Activated CD4-positive, alpha-beta T cell treated with anti-CD3 and anti-CD28 coated beads for 1 hour (primary cell): ENCODE measurements at regions not wholly inside any gene's neighbourhood (a gene's known extent, or its start where the extent isn't known, plus 50 kb on each side); places are given as distances from the start of the nearest gene placed in this dataset.
"Not testable (repeated sequence)": the region's sequence is repeated elsewhere in the genome, so short reads cannot be mapped to it uniquely, and the experiment has no call there.

ENCODE experiments used
- DNase-seq: peaks from one replicate; pipeline ENCODE4 v3.0.0-alpha.2; 2020

GRCh38 chr18:8882632-8883408 is 177.5 kb downstream of the MTCL1 start:
- DNase-seq, result no peak

GRCh38 chr18:8883409-8883668 is 178.0 kb downstream of the MTCL1 start:
- DNase-seq, result no peak

DNA sequence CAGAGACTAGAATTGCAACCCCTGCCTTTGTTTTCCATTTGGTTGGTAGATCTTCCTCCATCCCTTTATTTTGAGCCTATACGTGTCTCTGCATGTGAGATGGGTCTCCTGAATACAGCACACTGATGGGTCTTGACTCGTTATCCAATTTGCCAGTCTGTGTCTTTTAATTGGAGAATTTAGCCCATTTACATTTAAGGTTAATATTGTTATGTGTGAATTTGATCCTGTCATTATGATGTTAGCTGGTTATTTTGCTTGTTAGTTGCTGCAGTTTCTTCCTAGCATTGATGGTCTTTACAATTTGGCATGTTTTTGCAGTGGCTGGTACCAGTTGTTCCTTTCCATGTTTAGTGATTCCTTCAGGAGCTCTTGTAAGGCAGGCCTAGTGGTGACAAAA is 182.5 kb downstream of the MTCL1 start:
- DNase-seq, result not testable (repeated sequence)

DNA sequence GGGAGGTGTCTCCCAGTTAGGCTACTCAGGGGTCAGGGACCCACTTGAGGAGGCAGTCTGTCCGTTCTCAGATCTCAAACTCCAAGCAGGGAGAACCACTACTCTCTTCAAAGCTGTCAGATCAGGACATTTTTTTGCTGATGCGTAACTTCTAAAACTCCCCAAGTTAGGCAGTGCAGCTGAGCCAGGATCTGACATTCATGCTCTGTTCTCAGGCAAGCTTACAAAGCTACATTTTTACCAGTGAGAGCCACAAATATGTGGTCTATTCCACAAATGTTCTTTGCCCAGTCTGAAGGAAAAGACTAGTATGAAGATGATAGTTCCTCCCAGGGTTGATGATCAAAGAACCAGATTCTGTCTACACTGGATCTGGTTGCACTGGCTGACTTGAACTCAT is 184.1 kb downstream of the MTCL1 start:
- no peak for DNase-seq

DNA sequence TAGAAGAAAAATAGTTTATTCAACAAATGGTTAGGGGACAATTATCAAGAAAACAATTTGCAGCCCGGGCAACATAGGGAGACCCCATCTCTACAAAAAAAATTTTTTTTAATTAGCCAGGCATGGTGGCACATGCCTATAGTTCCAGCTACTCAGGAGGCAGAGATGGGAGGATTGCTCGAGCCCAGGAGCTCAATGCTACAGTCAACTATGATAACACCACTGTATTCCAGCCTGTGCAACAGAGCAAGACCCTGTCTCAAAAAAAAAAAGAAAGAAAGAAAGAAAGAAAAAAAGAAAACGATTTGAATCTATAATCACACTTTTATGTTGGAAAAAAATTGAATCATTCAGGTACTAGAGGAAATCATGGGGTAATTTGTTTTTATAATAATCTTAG is 185.1 kb downstream of the MTCL1 start:
- not testable (repeated sequence) for DNase-seq

- DNase-seq, result no peak
Measured at GRCh38 chr18:8890957-8891464, 185.7 kb downstream of the MTCL1 start.

- no peak for DNase-seq
Measured at GRCh38 chr18:8893221-8893620, 187.9 kb downstream of the MTCL1 start.

DNA sequence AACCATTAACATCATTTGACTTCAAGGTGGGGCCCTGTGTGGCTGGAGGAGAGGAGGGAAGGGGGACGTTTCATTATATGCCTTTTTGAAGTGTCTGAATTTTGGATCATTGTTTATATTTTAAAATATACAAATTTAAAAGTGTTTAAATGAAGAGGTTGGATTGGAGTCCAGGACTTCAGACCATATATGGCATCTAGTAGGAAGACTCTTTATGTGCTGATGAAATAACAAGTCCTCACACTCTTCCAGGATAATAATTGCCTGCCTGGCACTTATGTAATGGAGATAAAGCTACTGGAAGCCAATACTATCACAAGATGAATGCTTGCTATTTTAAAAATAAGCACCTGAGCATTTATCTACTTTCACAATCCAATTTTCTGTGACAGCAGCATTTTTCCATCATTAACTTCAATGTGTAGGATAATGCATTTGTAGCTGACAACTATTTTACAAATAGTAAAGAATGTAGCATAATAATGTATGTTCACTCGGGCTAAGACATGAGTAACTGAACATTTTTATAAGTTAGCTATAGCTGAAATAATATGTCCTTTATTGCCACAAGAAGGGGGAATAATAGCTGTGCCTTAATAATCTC is 188.4 kb downstream of the MTCL1 start:
- no peak for DNase-seq

DNA sequence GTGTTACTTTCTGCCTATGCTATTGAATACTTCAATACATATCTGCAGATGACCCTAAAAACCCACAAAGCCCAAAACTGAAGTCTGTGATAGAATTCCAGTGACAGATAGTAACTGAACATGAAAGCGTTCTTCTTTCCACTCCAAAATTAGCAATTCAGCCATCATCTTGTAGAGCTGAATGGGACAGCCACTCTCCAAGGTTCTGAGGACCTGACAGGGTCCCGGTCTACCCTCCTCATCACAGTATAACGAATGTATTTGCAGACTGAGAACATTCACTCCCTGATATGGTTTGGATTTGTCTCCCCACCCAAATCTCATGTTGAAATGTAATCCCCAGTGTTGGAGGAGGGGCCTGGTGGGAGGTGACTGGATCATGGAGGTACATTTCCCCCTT is 189.5 kb downstream of the MTCL1 start:
- DNase-seq, result no peak

DNA sequence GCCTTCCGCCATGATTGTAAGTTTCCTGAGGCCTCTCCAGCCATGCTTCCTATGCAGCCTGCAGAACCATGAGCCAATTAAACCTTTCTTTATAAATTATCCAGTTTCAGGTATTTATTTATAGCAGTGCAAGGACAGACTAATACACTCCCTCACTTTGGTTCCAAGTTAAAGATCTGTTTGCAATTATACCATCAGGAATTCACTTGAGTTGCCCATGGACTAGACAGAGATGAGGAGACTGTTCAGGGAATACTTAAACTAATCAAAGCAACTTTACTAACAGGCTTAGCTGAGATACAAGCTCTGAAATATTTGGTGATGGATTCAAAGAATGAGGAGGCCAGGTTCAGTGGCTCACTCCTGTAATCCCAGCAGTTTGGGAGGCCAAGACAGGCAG is 190.0 kb downstream of the MTCL1 start:
- no peak for DNase-seq

- no peak for DNase-seq
Measured at GRCh38 chr18:8895987-8896619, 190.7 kb downstream of the MTCL1 start.

DNA sequence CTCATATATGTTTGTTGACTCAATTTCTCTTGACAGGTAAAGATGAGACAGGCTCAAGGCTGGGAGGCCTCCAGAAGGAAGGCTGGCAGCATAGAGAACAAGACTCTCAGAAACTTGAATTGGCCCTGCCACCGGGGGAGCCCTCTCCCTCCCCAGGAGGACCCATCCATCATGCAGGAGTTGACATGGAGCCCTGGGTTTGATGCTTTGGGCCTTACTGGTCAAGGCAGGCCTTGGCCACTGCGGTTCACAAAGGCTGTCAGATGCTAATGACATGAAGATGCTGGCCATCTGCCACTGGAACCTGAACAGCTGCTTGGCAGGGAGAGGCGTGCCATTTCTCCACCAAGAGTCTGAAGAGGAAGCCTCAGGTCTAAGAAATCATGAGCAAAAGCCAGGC is 193.6 kb downstream of the MTCL1 start:
- no peak for DNase-seq

- no peak for DNase-seq
Measured at GRCh38 chr18:8900552-8900951, 195.2 kb downstream of the MTCL1 start.

DNA sequence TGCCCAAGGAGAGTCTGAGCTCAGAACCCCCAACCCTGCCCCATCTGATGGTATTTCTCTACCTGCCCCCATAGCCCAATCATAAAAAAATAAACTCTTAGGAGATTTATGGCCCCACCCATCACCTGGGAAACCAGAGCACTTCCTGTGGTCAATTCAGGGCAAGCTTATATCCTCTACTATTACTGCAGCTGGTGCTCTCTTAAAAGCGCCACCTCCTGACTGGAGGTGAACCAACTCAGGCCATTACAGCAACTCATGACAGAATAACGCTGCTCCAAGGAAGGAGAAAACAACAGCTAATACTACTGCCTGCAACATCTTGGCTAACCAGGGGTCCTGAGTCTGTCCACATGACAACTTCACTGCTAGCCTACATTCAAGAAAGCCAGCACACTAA is 195.7 kb downstream of the MTCL1 start:
- no peak for DNase-seq

- no peak for DNase-seq
Measured at GRCh38 chr18:8904316-8904715, 198.2 kb upstream of the NDUFV2 start.

GRCh38 chr18:8908792-8909510 is 193.5 kb upstream of the NDUFV2 start:
- DNase-seq, result no peak

DNA sequence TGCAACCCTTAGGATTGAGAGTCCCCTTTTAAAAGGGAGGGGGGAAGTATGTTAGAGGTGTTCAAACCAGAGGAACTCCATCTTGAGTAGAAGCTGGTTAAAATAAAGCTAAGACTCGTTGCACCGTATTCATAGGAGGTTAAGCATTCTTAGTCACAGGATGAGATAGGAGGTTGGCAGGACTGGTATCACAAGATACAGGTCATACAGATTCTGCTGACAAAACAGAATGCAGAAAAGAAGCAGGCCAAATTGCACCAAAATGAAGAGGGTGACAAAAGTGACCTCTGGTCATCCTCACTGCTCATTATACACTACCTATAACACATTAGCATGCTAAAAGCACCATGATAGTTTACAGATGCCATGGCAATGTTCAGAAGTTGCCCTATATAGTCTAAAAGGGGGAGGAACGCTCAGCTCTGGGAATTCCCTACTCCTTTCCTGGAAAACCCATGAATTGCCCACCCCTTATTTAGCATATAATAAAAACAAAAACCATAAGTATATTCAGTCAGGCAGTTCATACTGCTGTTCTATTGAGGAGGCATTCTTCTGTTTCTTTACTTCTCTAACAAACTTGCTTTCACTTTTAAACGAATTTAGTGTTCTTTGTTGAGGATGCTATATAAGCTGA is 192.2 kb upstream of the NDUFV2 start:
- DNase-seq, result no peak

GRCh38 chr18:8910843-8911242 is 191.7 kb upstream of the NDUFV2 start:
- DNase-seq, result no peak

DNA sequence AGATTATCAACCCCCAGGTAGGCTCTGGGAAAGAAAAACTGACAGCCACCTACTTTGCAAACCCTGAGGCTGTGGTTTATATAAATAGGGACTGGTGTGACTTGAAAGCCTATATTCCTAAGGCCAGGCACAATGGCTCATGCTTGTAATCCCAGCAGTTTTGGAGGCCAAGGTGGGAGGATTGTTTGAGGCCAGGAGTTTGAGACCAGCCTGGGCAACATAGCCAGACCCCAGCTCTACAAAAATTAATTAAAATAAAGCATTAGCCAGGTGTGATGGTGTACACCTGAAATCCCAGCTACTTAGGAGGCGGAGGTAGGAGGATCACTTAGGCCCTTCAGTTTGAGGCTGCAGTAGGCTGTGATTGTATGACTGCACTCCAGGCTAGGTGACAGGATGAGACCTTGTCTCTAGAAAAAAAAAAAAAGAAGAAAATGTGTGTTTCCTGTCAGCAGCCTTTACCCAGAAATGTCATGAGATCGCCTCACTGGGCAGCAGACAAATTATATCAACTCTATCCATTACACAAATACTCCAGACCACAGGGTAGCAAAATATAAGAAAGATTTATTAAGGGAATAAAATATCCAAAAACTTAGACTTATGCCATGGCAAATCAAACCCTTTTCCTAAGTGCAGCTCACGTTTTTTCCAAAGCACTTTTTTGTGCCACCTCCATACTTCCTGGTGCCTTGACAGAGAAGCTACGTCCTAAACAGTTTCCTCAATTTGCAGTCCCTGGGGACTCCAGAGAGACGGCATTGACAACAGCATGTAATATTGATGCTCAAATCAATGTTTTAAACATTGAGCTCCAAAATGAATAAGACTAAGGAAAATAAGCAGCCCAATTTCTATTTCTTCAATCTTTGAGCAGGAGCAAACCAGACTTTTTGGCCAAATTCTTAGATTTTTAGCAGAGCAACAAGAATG is 190.8 kb upstream of the NDUFV2 start:
- DNase-seq, result no peak

DNA sequence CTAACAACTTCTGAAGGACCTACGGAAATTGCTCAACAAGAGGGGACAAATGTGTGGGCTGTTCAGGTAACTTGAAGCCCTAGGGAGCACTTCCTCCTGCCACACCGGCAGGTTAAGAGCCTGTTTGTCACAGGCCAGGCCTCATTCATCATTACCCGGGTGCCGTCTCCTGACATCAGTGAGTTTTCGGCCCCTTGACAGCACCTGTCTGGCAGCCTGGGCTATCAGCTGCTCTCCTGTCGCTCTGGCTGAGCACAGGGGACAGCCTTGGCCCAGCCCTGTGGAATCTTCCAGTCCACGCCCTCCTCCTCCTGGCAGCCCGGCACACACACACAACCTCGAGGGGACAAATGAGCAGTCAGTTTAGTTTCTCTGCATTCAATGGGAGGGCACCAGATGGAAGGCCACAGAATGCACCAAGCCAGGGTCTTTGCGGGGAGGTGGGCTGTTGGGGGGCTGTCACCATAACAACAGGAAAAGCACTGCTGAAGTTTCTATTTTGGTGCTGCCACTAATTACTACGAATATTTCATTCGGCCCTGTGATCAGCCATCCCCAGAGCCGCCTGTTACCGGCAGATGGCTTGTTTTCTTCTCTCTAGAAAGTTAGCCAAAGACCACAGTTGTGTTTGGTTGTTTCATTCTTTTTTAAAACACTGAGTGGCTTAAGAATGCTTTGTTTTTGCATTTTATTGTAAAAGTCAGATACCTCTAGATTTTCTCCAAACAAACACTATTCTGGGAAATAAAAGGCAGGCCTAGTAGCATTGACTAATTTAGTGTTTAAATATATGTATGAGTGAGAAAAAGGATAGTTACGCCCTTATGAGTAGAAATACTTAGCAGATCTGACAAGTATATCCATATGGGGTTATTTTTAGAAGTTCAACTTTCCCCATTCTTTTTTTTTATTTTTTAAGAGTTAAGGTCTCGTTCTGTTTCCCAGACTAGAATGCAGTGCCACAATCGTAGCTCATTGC is 189.9 kb upstream of the NDUFV2 start:
- DNase-seq, result no peak
